ENCODE measurements at regions not wholly inside any gene's neighbourhood (a gene's known extent, or its start where the extent isn't known, plus 50 kb on each side); places are given as distances from the start of the nearest gene placed in this dataset.

DNA sequence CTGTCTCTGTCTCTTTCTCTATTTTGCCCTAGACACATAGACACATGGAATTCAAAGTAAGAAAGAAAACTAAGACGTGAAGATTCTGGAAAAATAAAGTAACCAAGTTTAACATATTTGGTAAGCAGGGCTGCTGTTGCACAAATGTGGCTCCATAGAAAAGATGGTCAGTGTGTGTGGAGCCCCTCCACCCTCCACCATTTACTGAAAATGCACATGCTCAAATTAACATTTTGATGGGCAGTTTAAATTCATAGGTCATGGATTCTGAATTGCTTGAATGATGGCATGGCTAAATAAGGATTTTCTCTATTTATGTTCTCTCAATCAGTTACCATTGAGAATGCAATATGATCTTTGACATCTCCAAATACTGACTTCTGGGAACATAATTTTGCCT, 165.5 kb upstream of the CHRM2 start:
- TF ChIP-seq, protein P1, sequence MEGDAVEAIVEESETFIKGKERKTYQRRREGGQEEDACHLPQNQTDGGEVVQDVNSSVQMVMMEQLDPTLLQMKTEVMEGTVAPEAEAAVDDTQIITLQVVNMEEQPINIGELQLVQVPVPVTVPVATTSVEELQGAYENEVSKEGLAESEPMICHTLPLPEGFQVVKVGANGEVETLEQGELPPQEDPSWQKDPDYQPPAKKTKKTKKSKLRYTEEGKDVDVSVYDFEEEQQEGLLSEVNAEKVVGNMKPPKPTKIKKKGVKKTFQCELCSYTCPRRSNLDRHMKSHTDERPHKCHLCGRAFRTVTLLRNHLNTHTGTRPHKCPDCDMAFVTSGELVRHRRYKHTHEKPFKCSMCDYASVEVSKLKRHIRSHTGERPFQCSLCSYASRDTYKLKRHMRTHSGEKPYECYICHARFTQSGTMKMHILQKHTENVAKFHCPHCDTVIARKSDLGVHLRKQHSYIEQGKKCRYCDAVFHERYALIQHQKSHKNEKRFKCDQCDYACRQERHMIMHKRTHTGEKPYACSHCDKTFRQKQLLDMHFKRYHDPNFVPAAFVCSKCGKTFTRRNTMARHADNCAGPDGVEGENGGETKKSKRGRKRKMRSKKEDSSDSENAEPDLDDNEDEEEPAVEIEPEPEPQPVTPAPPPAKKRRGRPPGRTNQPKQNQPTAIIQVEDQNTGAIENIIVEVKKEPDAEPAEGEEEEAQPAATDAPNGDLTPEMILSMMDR (IDR thresholded peaks at IDR 0.05; ENCODE audit: control extremely low read depth in 1 of 3, insufficient read depth in 1 of 3, low read depth in 1 of 3, low read length in 3 of 3): no peak
- TF ChIP-seq POLR2A (IDR thresholded peaks at IDR 0.05; ENCODE audit: control extremely low read depth in 1 of 2, low read depth in 2 of 2, low read length in 2 of 2): no peak
